Brain pericyte (primary cell): ENCODE measurements at regions not wholly inside any gene's neighbourhood (a gene's known extent, or its start where the extent isn't known, plus 50 kb on each side); places are given as distances from the start of the nearest gene placed in this dataset.
"Not testable (repeated sequence)": the region's sequence is repeated elsewhere in the genome, so short reads cannot be mapped to it uniquely, and the experiment has no call there.

Experiments used
- DNase-seq: peaks from one replicate; pipeline ENCODE4 v3.0.0-alpha.2; 2012; ENCODE audit warnings: low read depth, low spot score

GRCh38 chr2:42974721-42975717 lies 182.6 kb upstream of the HAAO start:
- peak; percentile 37 for DNase-seq

GRCh38 chr2:42974169-42974720 lies 181.9 kb upstream of the HAAO start:
- no peak for DNase-seq

GRCh38 chr2:42973726-42974125 lies 181.3 kb upstream of the HAAO start:
- no peak for DNase-seq

- DNase-seq = not testable (repeated sequence)
Observed at GRCh38 chr2:42972933-42973516, 180.6 kb upstream of the HAAO start.

GRCh38 chr2:42971947-42972736 lies 179.8 kb upstream of the HAAO start:
- no peak for DNase-seq

GRCh38 chr2:42971381-42971780 lies 179.0 kb upstream of the HAAO start:
- DNase-seq = no peak

GRCh38 chr2:42970151-42970550 lies 177.8 kb upstream of the HAAO start:
- DNase-seq = no peak

- DNase-seq = no peak
Observed at GRCh38 chr2:42969231-42970150, 177.1 kb upstream of the HAAO start.

GRCh38 chr2:42967959-42968674 lies 175.7 kb upstream of the HAAO start:
- peak; percentile 63 for DNase-seq

- no peak for DNase-seq
Observed at GRCh38 chr2:42965910-42966309, 173.5 kb upstream of the HAAO start.

GRCh38 chr2:42965196-42965595 lies 172.8 kb upstream of the HAAO start:
- no peak for DNase-seq

GRCh38 chr2:42964439-42965083 lies 172.2 kb upstream of the HAAO start:
- no peak for DNase-seq

- no peak for DNase-seq
Observed at GRCh38 chr2:42963452-42964068, 171.2 kb upstream of the HAAO start.

- no peak for DNase-seq
Observed at GRCh38 chr2:42962508-42962953, 170.1 kb upstream of the HAAO start.

- DNase-seq = no peak
Observed at GRCh38 chr2:42961961-42962360, 169.6 kb upstream of the HAAO start.

- DNase-seq = no peak
Observed at GRCh38 chr2:42961385-42961811, 169.0 kb upstream of the HAAO start.

- DNase-seq = no peak
Observed at GRCh38 chr2:42960842-42961180, 168.4 kb upstream of the HAAO start.

GRCh38 chr2:42960002-42960841 lies 167.8 kb upstream of the HAAO start:
- DNase-seq = no peak
